Activated CD8-positive, alpha-beta T cell treated with anti-CD3 and anti-CD28 coated beads, Interleukin-2, amount 10 ng/mL, durations not matched to agents 7 days and 5 days (primary cell): ENCODE measurements at regions not wholly inside any gene's neighbourhood (a gene's known extent, or its start where the extent isn't known, plus 50 kb on each side); places are given as distances from the start of the nearest gene placed in this dataset.

ENCODE experiments used
- ATAC-seq: fragments of 150-1000 bp; cut with Tn5 transposase; one replicate; pipeline ENCODE4 v1.10.0; 2021; ENCODE audit warnings: moderate library complexity
- CTCF ChIA-PET: fragments of 350-600 bp; sonication (Branson Sonifier 250); formaldehyde crosslinking; loops from one replicate; lab custom pipeline; 2021; ENCODE audit warnings: antibody characterized with exemption; lab: Charles Lee
- POLR2A ChIA-PET: fragments of 350-600 bp; sonication (Branson Sonifier 250); formaldehyde crosslinking; loops from one replicate; lab custom pipeline; 2021; ENCODE audit warnings: antibody characterized with exemption; lab: Charles Lee
- DNase-seq: peaks from one replicate; pipeline ENCODE4 v3.0.0-alpha.2; 2020
- H3K27ac Mint-ChIP-seq: one replicate; pipeline ENCODE4 v1.8.0; 2021; ENCODE audit warnings: mild to moderate bottlenecking, mixed read lengths
- H3K27me3 Mint-ChIP-seq: one replicate; pipeline ENCODE4 v1.8.0; 2021; ENCODE audit warnings: low read depth, mixed read lengths
- H3K36me3 Mint-ChIP-seq: one replicate; pipeline ENCODE4 v1.8.0; 2021; ENCODE audit warnings: low read depth, mixed read lengths
- H3K4me1 Mint-ChIP-seq: one replicate; pipeline ENCODE4 v1.8.0; 2021; ENCODE audit warnings: low read depth, mixed read lengths
- H3K4me3 Mint-ChIP-seq: one replicate; pipeline ENCODE4 v1.8.0; 2021; ENCODE audit warnings: mild to moderate bottlenecking, mixed read lengths
- H3K9me3 Mint-ChIP-seq: one replicate; pipeline ENCODE4 v1.8.0; 2022; ENCODE audit warnings: mixed read lengths; ENCODE audit not compliant: insufficient read depth

- Mint-ChIP-seq H3K4me1 (no peaks in the 10 kb centered on the region), H3K36me3 (no peaks in the 10 kb centered on the region), H3K27me3 (no peaks in the 10 kb centered on the region), H3K4me3 (no peak overlapping the region), H3K9me3 (no peaks in the 10 kb centered on the region), H3K27ac (no peak overlapping the region)
- no peak for ATAC-seq
- no peak for DNase-seq
- ChIA-PET CTCF (no interaction called here), POLR2A (no interaction called here)
These were observed 569.9 kb upstream of the CADM1 start for GRCh38 chr11:116073854-116074837.

- Mint-ChIP-seq H3K9me3 (no peaks in the 10 kb centered on the region), H3K4me3 (no peak overlapping the region), H3K36me3 (no peaks in the 10 kb centered on the region), H3K4me1 (no peaks in the 10 kb centered on the region), H3K27me3 (no peaks in the 10 kb centered on the region), H3K27ac (no peak overlapping the region)
- ATAC-seq (no peak), DNase-seq (no peak)
- ChIA-PET CTCF (no interaction called here), POLR2A (no interaction called here)
These were observed 568.6 kb upstream of the CADM1 start for GRCh38 chr11:116072601-116073410.

GRCh38 chr11:116072133-116072532 is 567.9 kb upstream of the CADM1 start:
- Mint-ChIP-seq H3K36me3 (no peaks in the 10 kb centered on the region), H3K4me1 (no peaks in the 10 kb centered on the region), H3K27ac (no peak overlapping the region), H3K4me3 (no peak overlapping the region), H3K27me3 (no peaks in the 10 kb centered on the region), H3K9me3 (no peaks in the 10 kb centered on the region)
- POLR2A ChIA-PET, result no interaction called here
- CTCF ChIA-PET, result no interaction called here
- no peak for ATAC-seq
- DNase-seq, result no peak

GRCh38 chr11:116071241-116071640 is 567.0 kb upstream of the CADM1 start:
- H3K4me3 Mint-ChIP-seq, result no peak overlapping the region
- ChIA-PET POLR2A (no interaction called here), CTCF (no interaction called here)
- DNase-seq (no peak), ATAC-seq (no peak)
- no peaks in the 10 kb centered on the region for H3K9me3 Mint-ChIP-seq
- no peaks in the 10 kb centered on the region for H3K4me1 Mint-ChIP-seq
- H3K27ac Mint-ChIP-seq, result no peak overlapping the region
- no peaks in the 10 kb centered on the region for H3K36me3 Mint-ChIP-seq
- H3K27me3 Mint-ChIP-seq, result no peaks in the 10 kb centered on the region

GRCh38 chr11:116070520-116070919 is 566.3 kb upstream of the CADM1 start:
- Mint-ChIP-seq H3K4me3 (no peak overlapping the region), H3K27ac (no peak overlapping the region), H3K4me1 (no peaks in the 10 kb centered on the region), H3K36me3 (no peaks in the 10 kb centered on the region), H3K9me3 (no peaks in the 10 kb centered on the region), H3K27me3 (no peaks in the 10 kb centered on the region)
- DNase-seq (no peak), ATAC-seq (no peak)
- ChIA-PET POLR2A (no interaction called here), CTCF (no interaction called here)

GRCh38 chr11:116066777-116067176 is 562.6 kb upstream of the CADM1 start:
- H3K36me3 Mint-ChIP-seq, result no peaks in the 10 kb centered on the region
- DNase-seq (no peak), ATAC-seq (no peak)
- CTCF ChIA-PET, result no interaction called here
- no peak overlapping the region for H3K4me3 Mint-ChIP-seq
- H3K27me3 Mint-ChIP-seq, result no peaks in the 10 kb centered on the region
- H3K4me1 Mint-ChIP-seq, result no peaks in the 10 kb centered on the region
- no peaks in the 10 kb centered on the region for H3K9me3 Mint-ChIP-seq
- no peak overlapping the region for H3K27ac Mint-ChIP-seq
- POLR2A ChIA-PET, result no interaction called here

- H3K27me3 Mint-ChIP-seq, result no peaks in the 10 kb centered on the region
- H3K4me3 Mint-ChIP-seq, result no peak overlapping the region
- ChIA-PET POLR2A (no interaction called here), CTCF (no interaction called here)
- no peaks in the 10 kb centered on the region for H3K4me1 Mint-ChIP-seq
- DNase-seq (no peak), ATAC-seq (no peak)
- H3K27ac Mint-ChIP-seq, result no peak overlapping the region
- H3K9me3 Mint-ChIP-seq, result no peaks in the 10 kb centered on the region
- no peaks in the 10 kb centered on the region for H3K36me3 Mint-ChIP-seq
These were observed 561.8 kb upstream of the CADM1 start for GRCh38 chr11:116065986-116066385.

- no peaks in the 10 kb centered on the region for H3K4me1 Mint-ChIP-seq
- H3K27me3 Mint-ChIP-seq, result no peaks in the 10 kb centered on the region
- H3K4me3 Mint-ChIP-seq, result no peak overlapping the region
- H3K9me3 Mint-ChIP-seq, result no peaks in the 10 kb centered on the region
- DNase-seq (no peak), ATAC-seq (no peak)
- ChIA-PET CTCF (no interaction called here), POLR2A (no interaction called here)
- H3K36me3 Mint-ChIP-seq, result no peaks in the 10 kb centered on the region
- H3K27ac Mint-ChIP-seq, result no peak overlapping the region
These were observed 561.1 kb upstream of the CADM1 start for GRCh38 chr11:116065191-116065895.

- ATAC-seq (no peak), DNase-seq (no peak)
- POLR2A ChIA-PET, result no interaction called here
- Mint-ChIP-seq H3K27ac (no peak overlapping the region), H3K4me1 (no peaks in the 10 kb centered on the region), H3K9me3 (no peaks in the 10 kb centered on the region), H3K36me3 (no peaks in the 10 kb centered on the region), H3K4me3 (no peak overlapping the region), H3K27me3 (no peaks in the 10 kb centered on the region)
- CTCF ChIA-PET, result no interaction called here
These were observed 558.4 kb upstream of the CADM1 start for GRCh38 chr11:116062490-116063171.

- Mint-ChIP-seq H3K27me3 (no peaks in the 10 kb centered on the region), H3K9me3 (no peaks in the 10 kb centered on the region), H3K36me3 (no peaks in the 10 kb centered on the region), H3K27ac (no peak overlapping the region), H3K4me1 (no peaks in the 10 kb centered on the region), H3K4me3 (no peak overlapping the region)
- ChIA-PET CTCF (no interaction called here), POLR2A (no interaction called here)
- ATAC-seq (no peak), DNase-seq (no peak)
These were observed 557.9 kb upstream of the CADM1 start for GRCh38 chr11:116062129-116062489.

- CTCF ChIA-PET, result no interaction called here
- no peaks in the 10 kb centered on the region for H3K27me3 Mint-ChIP-seq
- no peak overlapping the region for H3K27ac Mint-ChIP-seq
- DNase-seq, result no peak
- POLR2A ChIA-PET, result no interaction called here
- no peak overlapping the region for H3K4me3 Mint-ChIP-seq
- no peaks in the 10 kb centered on the region for H3K36me3 Mint-ChIP-seq
- H3K9me3 Mint-ChIP-seq, result no peaks in the 10 kb centered on the region
- H3K4me1 Mint-ChIP-seq, result no peaks in the 10 kb centered on the region
- no peak for ATAC-seq
These were observed 557.1 kb upstream of the CADM1 start for GRCh38 chr11:116061322-116061721.
